ENCODE measurements at regions not wholly inside any gene's neighbourhood (a gene's known extent, or its start where the extent isn't known, plus 50 kb on each side); places are given as distances from the start of the nearest gene placed in this dataset.

DNA sequence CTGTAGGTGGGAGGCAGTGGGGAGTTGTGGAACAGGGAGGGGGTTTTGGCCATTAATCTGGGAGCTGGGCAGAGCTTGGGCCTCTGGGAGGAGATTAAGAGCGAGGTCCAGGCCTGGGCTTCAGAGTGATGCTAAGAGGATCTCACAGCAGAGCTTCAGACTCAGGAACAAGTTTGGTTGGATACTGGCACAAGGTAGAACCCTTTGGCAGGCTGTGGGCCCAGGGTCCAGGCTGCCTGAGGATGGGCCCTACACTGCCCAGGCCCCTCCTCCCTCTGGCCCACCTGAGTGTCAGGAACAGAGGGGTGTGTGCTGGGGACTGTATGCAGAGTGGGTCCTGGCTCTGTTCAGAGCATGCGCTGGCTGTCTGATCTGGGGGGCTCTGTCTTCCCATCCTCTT, 334.9 kb downstream of the CYP26B1 start:
- TF ChIP-seq, protein P1, sequence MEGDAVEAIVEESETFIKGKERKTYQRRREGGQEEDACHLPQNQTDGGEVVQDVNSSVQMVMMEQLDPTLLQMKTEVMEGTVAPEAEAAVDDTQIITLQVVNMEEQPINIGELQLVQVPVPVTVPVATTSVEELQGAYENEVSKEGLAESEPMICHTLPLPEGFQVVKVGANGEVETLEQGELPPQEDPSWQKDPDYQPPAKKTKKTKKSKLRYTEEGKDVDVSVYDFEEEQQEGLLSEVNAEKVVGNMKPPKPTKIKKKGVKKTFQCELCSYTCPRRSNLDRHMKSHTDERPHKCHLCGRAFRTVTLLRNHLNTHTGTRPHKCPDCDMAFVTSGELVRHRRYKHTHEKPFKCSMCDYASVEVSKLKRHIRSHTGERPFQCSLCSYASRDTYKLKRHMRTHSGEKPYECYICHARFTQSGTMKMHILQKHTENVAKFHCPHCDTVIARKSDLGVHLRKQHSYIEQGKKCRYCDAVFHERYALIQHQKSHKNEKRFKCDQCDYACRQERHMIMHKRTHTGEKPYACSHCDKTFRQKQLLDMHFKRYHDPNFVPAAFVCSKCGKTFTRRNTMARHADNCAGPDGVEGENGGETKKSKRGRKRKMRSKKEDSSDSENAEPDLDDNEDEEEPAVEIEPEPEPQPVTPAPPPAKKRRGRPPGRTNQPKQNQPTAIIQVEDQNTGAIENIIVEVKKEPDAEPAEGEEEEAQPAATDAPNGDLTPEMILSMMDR (IDR thresholded peaks at IDR 0.05): no peak
- no peak for TF ChIP-seq TCF7L2 (IDR thresholded peaks at IDR 0.05; ENCODE audit: low read depth, low read length)
